GM18519 (cell line): ENCODE measurements at regions not wholly inside any gene's neighbourhood (a gene's known extent, or its start where the extent isn't known, plus 50 kb on each side); places are given as distances from the start of the nearest gene placed in this dataset.
"Not testable (repeated sequence)": the region's sequence is repeated elsewhere in the genome, so short reads cannot be mapped to it uniquely, and the experiment has no call there.

Experiments
- ATAC-seq: cut with Tn5 transposase; IDR thresholded peaks from one replicate; pipeline ENCODE4 v1.9.1; 2021; ENCODE audit warnings: mild to moderate bottlenecking, moderate library complexity; ENCODE audit not compliant: unreplicated experiment, low FRiP score

GRCh38 chr1:38584448-38585355, 274.9 kb downstream of the RRAGC start:
- no peak for ATAC-seq

DNA sequence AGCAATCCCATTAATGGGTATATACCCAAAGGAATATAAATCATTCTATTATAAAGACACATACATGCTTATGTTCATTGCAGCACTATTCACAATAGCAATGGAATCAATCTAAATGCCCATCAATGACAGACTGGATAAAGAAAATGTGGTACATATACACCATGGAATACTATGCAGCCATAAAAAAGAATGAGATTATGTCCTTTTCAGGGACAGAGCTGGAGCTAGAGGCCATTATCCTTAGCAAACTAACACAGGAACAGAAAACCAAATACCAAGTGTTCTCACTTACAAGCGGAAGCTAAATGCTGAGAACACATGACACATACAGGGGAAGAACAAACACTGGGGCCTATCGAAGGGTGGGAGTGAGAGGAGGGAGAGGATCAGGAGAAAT, 276.3 kb downstream of the RRAGC start:
- not testable (repeated sequence) for ATAC-seq

GRCh38 chr1:38581396-38581795, 278.2 kb downstream of the RRAGC start:
- no peak for ATAC-seq

DNA sequence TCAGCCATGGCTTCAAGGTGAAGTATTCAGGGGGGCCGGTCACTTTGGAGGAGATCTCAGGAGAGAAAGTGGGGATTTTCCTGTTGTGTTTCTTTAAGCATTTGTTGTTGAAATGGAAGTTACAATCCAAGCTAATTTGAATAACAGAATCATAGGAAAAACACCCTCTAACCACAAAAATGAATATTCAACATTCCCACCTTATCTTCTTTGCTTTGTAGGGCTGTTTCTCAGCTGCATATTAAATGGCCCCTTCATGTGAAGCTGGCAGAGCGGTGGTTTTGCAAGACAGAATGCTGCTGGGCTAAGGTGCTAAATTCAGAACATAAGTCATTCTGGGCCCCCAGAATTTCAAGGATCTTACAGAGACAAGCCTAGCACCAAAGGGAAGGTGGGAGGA, 279.0 kb downstream of the RRAGC start:
- ATAC-seq = no peak

GRCh38 chr1:38579056-38579455, 280.5 kb downstream of the RRAGC start:
- ATAC-seq = no peak

GRCh38 chr1:38578271-38578951, 281.2 kb downstream of the RRAGC start:
- no peak for ATAC-seq

DNA sequence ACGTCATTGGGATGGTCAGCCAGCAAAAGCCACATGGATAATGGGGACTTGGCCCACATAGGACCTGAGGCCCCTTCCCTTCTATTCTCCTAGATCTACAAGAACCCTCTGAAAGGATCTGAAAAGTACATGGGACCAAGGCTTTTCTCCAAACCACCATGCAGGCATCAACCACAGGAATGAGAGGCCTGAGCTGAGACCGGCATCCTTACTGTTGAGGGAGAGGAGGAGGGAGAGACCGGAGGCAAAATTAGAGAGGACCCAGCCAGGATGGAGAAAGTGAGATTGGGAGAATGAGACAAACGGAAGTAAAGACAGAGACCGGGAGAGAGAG, 281.7 kb downstream of the RRAGC start:
- ATAC-seq = no peak

DNA sequence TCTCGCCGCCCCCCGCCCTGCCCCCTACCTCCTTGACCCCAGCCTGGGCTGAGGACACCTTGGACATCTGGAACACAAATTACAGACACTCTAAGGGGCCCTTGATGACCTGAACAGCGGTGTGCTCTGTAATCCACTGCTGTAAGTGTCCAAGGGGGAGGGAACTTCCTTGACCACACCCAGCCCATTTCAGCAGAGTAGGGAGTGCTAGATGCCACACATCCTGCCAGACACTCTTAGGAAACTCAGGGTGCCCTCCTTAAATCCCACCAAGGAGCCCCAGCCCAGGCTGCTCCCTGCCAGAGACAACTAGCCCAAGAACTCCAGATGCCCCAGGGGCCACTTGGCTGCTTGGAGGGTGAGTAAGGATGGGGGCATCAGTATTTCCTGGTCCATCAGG, 282.2 kb downstream of the RRAGC start:
- no peak for ATAC-seq

- no peak for ATAC-seq
Observed at GRCh38 chr1:38576241-38576640, 283.3 kb downstream of the RRAGC start.

GRCh38 chr1:38571726-38572125, 287.8 kb downstream of the RRAGC start:
- no peak for ATAC-seq

- ATAC-seq = no peak
Observed at GRCh38 chr1:38570657-38570975, 289.0 kb downstream of the RRAGC start.

DNA sequence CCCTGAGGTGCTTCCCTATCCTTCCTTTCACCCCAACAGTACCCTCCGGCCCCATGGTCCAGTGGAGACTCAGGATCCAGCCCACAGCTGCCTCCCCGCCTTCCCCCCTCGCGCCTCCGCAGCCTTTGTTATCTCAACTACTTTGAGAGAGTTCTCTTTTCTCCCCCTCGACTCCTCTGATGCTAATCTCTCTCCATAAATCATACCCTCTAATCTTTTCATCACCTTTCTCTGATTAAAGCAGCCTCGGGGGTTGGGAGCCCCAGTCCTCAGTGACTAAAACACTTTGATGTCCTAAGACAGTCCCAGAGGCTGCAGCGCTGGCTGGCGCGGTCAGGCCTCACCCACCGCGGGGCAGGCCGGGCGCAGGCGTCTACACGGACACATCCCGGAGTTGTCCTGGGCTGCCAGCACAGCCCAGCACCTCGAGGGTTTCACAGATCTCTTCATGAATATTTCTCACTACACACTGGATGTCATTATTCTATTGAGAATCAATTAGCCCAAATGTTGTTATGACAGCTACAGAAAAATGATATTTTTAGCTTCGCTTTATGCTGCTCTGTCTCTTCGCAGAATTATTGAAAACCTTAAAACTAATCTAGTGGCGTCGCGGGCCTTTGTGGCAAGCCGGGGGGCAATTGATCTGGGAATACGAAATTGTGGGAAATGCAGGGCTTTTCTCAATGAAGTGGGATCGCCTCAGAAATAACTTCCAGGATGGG, 289.5 kb downstream of the RRAGC start:
- no peak for ATAC-seq

- no peak for ATAC-seq
Observed at GRCh38 chr1:38568061-38568857, 291.3 kb downstream of the RRAGC start.

GRCh38 chr1:38567401-38567800, 292.2 kb downstream of the RRAGC start:
- no peak for ATAC-seq

GRCh38 chr1:38565020-38565491, 294.5 kb downstream of the RRAGC start:
- ATAC-seq = no peak

- no peak for ATAC-seq
Observed at GRCh38 chr1:38563942-38564735, 295.4 kb downstream of the RRAGC start.

DNA sequence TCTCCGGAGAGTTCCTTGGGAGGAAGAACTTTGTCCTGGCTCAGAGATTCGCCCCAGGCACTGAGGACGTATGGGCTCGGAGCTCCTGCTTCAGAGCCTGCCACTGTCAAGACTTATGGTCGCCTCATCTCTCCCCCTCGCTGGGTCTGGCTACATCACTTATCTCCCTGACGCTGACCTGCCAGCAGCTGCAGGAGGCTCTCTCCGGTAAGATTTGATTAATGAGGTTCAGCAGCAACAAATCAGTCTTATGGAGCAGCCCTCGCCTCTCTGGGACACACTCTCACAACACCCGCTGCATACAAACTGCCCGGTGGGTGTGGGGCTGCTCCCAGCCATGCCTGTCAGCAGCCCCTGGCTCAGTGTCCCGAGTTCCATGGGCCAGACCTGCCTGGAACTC, 297.8 kb downstream of the RRAGC start:
- ATAC-seq = no peak

DNA sequence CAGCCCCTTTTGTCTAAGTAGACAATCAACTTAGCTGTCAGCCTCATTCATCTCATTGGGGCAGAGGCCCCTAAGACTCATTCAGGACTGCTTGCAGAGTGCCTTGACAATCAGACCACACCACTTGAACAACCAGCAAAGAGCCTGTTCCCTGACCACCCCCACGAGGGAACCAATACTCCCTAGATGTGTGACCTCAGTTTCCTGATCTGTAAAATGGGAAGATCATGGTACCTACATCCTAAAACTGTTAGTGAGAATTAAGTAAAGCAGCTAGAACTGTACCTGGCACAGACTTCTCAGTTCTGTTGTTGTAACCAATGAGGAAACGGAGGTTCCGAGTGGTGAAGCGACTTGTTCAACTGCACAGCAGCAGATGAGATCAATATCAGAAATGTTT, 298.5 kb downstream of the RRAGC start:
- no peak for ATAC-seq

GRCh38 chr1:38560457-38560856, 299.1 kb downstream of the RRAGC start:
- ATAC-seq = no peak
